Endometrium (tissue), 2 donors: ENCODE measurements at regions not wholly inside any gene's neighbourhood (a gene's known extent, or its start where the extent isn't known, plus 50 kb on each side); places are given as distances from the start of the nearest gene placed in this dataset.
A peak's percentile ranks its signal among the peaks of the same experiment; 100 is the strongest.

ENCODE experiments used
- FAIRE-seq: peaks from 2 replicates; lab custom pipeline; 2012; peaks lifted over from hg19 to GRCh38; lab: Jason Lieb, UNC
- donor health status: control.
- donor health status: control.

- no peak for FAIRE-seq
Observed at GRCh38 chr3:6204891-6205290, 656.0 kb upstream of the GRM7 start.

- no peak for FAIRE-seq
Observed at GRCh38 chr3:6216135-6217026, 644.5 kb upstream of the GRM7 start.

- no peak for FAIRE-seq
Observed at GRCh38 chr3:6220447-6220846, 640.5 kb upstream of the GRM7 start.

GRCh38 chr3:6222069-6222468 is 638.8 kb upstream of the GRM7 start:
- FAIRE-seq = no peak

- FAIRE-seq = no peak
Observed at GRCh38 chr3:6223572-6223971, 637.3 kb upstream of the GRM7 start.

- no peak for FAIRE-seq
Observed at GRCh38 chr3:6228958-6229683, 631.8 kb upstream of the GRM7 start.

- FAIRE-seq = no peak
Observed at GRCh38 chr3:6229778-6230410, 631.0 kb upstream of the GRM7 start.

- no peak for FAIRE-seq
Observed at GRCh38 chr3:6242104-6242503, 618.8 kb upstream of the GRM7 start.

- peak; percentile 15 for FAIRE-seq
Observed at GRCh38 chr3:6248528-6248927, 612.4 kb upstream of the GRM7 start.

GRCh38 chr3:6249679-6250078 is 611.2 kb upstream of the GRM7 start:
- FAIRE-seq = no peak

- no peak for FAIRE-seq
Observed at GRCh38 chr3:6250167-6250566, 610.7 kb upstream of the GRM7 start.

- no peak for FAIRE-seq
Observed at GRCh38 chr3:6251612-6252400, 609.1 kb upstream of the GRM7 start.

GRCh38 chr3:6254490-6254889 is 606.4 kb upstream of the GRM7 start:
- no peak for FAIRE-seq

- FAIRE-seq = no peak
Observed at GRCh38 chr3:6255229-6255628, 605.7 kb upstream of the GRM7 start.

- no peak for FAIRE-seq
Observed at GRCh38 chr3:6260551-6261191, 600.2 kb upstream of the GRM7 start.

GRCh38 chr3:6262010-6262409 is 598.9 kb upstream of the GRM7 start:
- FAIRE-seq = no peak

GRCh38 chr3:6264036-6264435 is 596.9 kb upstream of the GRM7 start:
- FAIRE-seq = no peak

- no peak for FAIRE-seq
Observed at GRCh38 chr3:6264906-6265305, 596.0 kb upstream of the GRM7 start.

- no peak for FAIRE-seq
Observed at GRCh38 chr3:6266135-6266534, 594.8 kb upstream of the GRM7 start.

- no peak for FAIRE-seq
Observed at GRCh38 chr3:6273878-6274277, 587.0 kb upstream of the GRM7 start.

- FAIRE-seq = no peak
Observed at GRCh38 chr3:6281662-6282061, 579.3 kb upstream of the GRM7 start.

- peak; percentile 26 for FAIRE-seq
Observed at GRCh38 chr3:6282918-6283317, 578.0 kb upstream of the GRM7 start.
